Suppressor macrophage treated with lipopolysaccharide for 4 hours (primary cell): ENCODE measurements at regions not wholly inside any gene's neighbourhood (a gene's known extent, or its start where the extent isn't known, plus 50 kb on each side); places are given as distances from the start of the nearest gene placed in this dataset.
A peak's percentile ranks its signal among the peaks of the same experiment; 100 is the strongest.

Source experiments
- DNase-seq: peaks from one replicate; pipeline ENCODE4 v3.0.0-alpha.2; 2020

DNA sequence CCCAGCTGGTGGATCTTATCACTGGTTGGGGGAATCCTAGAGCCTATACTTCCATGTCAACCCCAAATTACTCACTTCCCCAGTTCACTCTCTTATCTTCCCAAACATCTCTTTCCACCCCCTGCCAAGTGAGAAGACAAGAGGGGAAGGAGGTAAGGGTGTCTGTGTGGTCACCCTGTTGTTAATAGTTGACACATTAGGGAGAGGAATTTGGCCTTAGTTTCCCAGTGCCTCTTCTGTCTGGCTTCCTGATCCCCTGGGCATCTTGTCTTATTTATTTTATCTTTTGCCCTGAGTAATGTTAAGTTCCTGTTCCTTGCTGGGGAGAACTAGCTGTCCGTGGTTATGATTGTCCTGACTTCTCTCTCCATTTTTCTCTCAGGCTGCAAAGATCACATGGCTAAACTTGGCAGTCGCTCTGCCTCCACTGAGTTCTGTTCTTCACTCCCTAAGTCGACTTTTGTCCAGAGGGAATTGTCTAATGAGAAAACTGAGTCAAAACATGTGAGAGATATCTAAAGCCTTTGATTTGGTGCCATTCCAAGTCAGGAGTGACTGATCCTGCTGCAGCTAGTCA, 157.1 kb upstream of the SYT6 start:
- DNase-seq, result no peak

DNA sequence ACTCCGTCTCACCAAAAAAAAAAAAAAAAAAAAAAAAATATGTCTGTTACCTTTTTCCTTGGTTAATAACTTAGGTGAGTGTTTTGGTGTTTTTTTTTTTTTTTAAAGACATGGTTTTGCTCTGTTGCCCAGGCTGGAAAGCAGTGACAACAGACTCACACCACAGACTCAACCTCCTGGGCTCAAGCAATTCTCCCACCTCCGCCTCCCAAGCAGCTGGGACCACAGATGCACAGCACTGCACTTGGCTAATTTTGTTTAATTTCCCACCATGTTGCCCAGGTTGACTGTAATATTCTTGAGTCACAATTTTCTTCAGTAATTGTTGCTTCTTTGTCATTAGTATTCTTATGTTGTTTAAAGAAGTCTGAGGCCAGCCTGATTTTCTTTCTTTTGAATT, 149.2 kb upstream of the SYT6 start:
- no peak for DNase-seq

DNA sequence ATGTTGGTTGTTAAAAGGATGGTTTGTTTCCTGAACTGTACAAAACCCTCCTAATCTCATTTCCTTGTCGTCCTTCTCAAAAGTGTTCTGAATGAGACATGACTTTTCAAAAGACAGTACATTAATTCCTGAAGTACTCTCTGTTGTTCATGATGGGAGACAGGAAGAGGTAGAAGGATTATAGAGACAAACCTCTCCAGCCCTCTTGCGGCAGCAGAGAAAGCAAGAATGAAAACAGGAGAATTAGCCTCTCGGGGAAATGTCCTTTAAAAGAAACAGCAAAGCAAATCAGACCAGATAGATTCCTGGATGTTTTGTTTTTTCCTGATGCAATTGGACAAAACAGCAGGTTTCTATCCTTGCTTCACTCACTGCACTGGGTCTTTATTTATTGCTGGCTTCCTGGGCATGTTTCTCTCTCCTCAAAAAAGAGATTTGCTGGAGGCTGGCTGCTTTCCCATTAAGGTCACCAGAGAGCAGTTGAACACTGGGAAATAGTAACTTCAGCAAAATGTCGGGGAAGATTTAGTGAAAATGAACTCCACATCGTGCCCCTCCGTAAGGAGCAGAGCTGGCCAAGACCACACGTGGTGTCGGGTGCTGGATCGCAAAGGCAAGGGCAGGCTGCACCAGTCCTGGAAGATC, 145.8 kb upstream of the SYT6 start:
- DNase-seq, result no peak

DNA sequence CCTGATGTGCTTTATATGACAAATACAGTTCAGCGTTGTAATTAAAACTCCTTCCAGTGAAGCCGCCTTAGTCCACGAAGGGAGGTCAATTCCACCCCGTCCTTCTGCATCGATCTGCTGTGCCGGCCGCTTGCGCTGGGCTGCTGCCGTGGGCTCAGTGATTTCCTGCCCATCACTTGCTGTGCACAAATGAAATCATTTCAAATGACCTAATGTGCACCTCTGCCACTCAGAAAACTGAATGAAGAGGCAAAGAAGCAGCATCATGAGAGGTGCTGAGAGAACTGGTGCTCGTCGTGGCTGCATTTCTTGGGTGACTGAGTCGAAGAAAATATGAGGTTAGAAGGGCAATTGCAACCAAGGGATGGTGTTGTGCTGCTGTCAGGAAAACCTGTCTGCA, 144.3 kb upstream of the SYT6 start:
- DNase-seq, result no peak

DNA sequence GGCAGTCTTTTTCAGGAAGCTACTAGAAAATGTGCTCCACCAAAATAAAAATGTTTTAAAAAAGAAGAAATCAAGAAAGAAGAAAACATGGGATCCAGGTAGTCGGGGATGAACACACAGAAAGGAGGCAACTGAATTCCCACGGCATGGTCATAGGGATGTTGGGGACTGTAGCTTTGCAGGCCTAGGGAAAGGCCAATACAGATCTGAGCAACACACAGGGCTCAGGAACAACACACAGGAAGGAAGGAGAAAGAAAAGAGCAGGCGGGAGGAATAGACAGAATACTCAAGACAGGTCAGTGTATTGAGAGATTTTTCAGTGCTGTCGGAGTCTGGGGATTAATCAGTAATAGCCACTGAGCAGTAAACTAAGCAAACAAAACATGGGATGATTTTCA, 142.7 kb upstream of the SYT6 start:
- DNase-seq, result no peak

DNA sequence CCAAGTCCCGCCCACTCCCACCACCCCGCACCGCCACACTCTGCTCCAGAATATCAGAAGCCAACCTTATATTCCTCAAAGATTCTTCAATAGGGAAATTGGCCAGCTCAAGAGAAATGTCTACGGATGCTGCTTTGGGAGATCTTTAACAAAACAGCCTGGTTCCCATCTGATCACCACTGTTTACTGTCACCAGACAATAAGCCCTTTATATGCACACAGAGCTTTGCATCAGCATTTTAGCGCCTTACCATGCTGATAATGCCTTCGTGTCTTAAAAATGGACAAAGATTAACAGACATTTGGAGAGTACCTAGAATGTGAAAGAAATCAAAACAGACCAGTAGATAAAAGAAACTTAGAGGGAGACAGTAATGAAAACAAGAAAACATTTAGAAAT, 141.7 kb upstream of the SYT6 start:
- no peak for DNase-seq

DNA sequence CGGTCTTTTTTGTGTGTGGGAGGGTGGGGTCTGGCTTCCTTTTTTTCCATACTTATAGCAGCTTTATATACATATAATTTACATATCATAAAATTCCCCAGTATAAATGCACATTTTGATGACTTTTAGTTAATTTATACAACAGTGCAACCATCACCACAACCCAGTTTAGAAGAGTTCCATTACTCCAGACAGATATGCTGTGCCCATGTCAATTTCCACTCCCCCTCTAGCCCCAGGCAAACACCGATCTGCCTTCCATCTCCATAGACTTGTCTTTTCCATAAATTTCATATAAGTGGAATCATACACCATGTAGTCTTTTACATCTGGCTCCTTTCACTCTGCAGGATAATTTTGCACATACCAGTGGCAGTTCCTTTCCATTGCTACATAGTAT, 139.2 kb upstream of the SYT6 start:
- DNase-seq, result no peak

DNA sequence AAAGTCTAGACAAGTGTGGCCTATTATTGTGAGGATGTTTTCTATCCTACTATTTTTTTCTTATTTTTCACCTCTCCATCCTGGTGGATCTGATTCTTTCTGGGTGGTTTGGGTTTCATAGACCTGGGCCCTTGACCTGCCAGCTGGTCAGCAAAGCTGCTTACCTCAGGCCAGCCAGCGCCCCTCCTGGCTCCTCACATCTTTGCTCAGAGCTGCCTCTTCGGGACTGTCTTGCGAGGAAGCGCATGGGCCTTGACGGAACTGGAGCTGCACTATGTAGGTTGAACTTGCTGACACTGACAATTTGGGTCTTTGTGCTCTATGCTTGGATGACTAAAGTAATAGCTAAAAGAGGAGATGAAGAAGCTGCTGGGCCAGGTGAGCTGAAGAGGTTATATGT, 138.5 kb upstream of the SYT6 start:
- DNase-seq, result no peak

DNA sequence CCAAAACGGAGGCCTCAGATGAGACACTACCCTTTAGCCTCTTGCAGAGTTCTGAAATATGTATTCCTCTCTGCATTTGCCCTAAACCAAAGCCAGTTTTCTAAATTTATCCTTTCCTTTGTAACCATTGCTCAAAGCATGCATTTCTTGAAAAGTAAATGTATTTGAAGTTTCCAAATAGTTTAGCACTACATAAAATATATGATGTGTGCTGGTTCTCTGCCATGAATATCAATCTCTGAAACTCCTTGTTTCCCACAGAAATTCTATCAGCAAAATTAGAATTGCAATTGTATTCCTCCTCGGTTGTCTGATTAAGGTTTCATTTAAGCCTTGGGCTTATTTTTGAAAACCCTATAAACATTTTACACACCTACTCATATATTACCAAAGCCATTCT, 137.1 kb upstream of the SYT6 start:
- DNase-seq, result no peak

DNA sequence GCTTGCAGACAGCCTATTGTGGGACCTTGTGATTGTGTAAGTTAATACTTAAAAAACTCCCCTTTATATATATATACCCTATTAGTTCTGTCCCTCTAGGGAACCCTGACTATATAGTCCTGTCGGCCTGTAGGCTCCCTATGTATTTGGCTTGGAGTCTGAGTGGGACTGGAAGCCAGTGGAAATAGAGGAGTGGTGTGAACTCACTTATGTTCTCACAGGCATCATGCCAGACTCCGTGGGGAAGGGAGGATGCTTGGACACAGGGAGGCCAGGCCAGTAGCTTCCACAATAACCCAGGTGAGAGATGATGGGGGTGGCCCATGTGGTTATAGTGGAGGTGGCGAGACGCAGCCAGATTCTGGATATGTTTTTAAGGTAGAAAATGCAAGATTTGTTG, 136.7 kb upstream of the SYT6 start:
- no peak for DNase-seq

DNA sequence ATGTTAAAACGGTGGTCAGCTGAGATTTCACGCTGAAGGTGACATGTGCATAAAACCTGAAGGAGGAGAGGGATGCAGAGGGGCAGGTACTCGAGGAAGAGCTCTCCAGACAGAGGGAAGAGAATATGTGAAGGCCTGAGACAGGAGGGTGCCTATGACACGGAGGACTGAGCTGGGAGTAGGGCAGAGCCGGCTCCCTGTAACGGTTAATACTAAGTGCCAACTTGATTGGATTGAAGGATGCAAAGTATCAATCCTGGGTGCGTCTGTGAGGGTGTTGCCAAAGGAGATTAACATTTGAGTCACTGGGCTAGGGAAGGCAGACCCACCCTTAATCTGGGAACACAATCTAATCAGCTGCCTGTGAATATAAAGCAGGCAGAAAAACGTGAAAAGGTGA, 136.2 kb upstream of the SYT6 start:
- DNase-seq, result no peak

DNA sequence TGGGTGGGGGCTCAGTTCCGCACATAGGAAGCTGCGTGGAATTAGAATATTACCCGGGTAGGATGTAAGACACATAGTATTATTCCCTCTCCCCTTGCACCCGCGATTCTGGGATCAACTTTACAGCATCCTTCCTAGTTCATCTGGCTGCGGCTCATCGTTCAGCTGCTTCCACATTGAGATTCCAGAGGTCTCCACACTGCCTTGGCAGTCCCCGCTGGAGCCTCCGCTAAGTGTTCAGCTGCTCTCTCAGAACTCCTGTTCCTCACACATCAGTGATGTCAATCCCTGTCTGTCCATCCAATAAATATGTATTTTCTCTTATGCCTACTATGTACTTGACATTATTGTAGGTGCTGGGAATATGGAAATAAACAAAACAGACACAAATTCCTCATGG, 135.6 kb upstream of the SYT6 start:
- DNase-seq, result no peak

DNA sequence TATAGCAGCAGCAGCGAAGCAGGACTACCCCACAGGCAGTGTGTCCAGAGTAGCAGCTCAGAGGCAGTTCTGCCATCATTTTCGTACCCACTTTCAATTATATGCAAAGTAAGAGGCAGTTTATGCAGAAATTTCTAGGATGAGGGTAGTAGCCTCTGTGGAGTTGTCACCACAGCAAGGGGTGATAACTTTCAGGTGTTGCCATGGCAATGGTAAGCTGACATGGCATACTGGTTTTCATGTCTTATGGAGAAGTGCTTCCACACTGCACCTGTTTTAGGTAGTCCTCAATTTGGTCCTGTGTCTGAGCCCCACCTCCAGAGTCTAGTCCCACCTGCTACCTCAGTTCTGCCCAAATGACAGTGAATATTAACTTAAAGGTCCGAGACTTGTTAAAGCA, 133.3 kb upstream of the SYT6 start:
- DNase-seq, result no peak

DNA sequence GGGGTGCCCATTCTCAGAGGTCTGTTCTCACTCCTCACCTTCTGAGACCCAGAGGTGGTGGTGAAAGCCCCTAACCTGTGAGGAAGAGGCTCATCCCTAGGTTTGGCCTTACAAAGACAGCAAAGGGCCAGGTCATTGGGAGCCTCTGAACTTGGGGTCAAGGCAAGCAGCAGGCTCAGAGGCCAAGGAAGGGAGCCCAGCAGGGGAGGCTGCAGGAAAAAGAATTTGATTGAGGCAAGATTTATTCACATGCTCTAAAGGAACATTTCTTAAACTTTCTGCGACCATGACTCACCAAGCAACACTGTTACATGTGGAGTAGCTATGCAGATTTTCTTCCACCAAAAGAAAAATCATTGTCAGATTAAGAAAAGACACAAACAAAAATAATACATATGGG, 132.5 kb upstream of the SYT6 start:
- DNase-seq, result no peak

DNA sequence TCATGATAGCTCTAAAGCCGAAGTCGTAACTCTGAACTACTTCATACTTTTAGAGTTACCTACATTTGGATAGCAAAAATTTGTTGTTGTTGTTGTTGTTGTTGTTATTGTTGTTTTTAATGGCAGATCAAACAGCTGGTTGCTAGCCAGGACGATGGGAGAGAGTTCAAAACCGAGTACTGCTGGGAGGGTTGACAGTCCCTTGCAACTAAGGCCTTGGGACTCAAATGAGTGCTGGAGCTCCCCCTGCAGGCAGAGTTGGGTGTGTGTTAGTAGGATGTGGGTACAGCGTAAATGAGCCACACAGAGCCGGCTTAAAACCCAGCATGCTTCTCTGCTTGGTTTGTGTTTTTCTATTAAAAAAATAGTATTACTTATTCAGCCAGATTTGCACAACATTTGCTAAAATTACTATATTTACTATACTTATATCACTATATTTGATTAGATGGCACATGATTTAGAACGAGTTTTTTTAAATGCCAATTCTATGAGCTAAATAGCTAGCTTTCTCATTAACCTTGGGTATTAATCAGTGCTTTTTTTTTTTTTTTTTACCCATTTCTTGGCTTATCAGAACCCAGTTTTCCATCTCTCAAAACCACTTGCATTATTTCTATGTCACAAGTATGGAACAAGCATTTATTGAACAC, 129.2 kb upstream of the SYT6 start:
- peak; percentile 93 for DNase-seq

DNA sequence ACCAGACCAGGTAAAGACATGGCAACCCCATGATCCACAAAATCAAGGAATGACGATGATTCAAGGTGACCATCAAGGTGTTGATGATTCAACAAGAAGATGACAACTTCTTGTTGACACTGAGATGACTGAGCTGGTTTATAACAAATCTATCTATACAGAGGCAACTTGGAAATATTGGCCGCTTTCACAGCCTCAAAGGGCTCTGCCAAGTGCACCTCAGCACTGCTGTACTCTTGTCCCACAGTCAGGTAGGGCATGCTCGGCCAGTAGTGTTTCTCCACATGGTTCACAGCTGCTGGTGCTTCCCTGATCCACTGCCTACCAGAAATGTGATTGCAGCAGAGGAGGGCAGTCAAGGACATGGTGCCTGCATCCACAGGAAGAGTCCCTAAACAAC, 125.2 kb upstream of the SYT6 start:
- no peak for DNase-seq

DNA sequence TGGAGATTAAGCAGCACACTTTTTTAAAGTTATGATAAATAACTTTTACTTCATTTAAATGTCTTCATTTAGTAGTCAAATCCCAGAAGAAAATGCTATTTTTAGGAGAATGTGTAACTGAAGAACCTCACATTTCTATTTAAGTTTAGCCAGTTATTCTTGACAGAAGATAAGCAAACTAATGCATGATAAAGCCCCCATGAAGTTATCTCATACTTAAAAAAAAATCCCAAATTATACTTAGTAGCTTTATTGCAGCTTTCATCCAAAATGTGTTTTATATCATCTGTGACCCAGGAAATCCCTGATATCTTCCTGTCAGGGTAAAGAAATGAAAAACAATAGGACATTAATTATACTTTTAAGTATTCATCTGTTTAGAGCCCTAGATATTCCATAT, 124.8 kb upstream of the SYT6 start:
- DNase-seq, result no peak

DNA sequence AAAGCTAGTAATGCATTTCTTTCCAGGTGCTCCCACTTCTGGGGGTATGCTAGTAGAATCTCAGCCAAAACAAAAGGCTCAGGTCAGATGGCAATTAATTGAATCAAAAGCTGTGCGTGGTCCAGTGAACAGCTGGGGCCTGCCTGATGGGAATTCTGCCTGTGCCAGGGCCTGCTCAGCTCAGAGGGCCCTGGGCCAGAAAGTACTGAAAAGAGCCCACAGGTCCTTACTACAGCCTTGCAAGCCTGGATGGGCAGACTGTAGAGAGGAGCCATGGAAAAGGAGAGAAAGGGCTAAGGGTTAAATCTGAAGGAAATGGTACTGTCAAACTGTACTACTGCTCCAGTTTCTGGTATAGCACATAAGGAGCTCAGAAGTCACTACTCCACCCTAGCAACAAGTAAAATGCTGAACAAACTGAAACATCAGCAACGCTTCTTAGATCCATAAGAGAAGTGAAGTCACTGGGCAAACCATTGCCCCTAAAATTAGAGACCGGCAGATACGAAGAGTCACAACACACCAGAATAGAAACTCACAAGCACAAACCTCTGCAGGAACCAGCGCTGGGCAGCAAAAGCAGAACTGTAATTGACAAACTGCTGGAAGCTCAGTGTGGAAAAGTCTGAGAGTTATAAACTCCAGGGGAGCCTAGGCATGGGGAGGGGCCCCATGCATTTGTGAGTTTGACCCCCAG, 121.1 kb upstream of the SYT6 start:
- DNase-seq, result peak; percentile 41

DNA sequence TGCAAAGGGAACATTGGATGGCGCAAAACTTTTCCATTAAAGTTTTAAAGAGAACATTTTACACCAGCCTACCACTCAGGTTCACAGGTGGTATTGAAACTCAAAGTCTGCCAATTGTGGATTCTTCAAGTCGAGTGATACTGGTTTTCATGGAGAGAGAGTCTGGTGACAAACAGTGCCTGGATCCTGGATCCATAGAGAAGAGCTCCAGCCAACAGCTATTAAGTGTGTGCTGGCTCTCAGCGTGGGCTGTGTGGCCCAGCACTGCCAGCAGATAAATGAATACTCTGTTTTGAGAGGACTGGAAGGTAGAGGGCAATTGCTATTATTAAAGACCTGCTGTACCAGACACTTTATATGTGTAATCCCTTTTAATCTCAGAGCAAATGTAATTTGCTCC, 118.9 kb upstream of the SYT6 start:
- DNase-seq, result no peak

DNA sequence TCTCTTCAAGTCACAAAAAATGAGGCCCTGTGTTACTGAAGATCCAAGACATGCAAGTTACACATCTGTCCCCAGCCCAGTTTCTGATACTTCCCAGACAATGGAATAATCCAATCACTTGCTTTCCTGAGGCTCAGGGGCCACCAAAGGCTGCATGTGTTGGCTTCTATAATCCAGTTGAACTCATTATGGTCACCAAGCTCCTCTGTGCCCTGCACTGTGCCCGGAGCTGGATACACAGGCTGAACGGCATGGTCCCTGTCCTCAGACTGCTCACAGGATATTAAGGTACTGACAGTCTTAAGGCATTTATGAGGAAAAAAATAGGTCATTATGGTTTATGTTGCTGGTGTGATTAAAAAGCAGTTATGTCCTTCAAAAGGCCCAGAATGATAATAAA, 117.0 kb upstream of the SYT6 start:
- DNase-seq, result no peak

DNA sequence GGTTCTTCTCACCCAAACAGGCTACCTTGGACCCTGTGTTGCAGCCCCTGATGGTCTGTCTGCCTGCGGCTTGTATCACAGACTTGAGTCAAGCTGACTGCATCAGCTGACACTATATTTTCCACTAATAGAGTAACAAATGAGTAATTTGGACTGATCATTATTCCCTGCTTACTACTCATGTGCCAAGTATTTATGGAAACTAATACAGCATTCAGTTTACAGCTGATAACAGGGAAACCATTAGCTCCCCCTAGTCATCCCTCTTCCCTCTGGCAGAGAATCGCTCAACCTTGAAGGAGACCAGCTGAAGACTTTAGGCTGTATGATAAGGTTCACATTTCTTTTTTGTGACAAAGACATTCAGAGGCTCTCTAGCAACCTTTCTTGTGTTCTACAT, 116.6 kb upstream of the SYT6 start:
- DNase-seq, result no peak

DNA sequence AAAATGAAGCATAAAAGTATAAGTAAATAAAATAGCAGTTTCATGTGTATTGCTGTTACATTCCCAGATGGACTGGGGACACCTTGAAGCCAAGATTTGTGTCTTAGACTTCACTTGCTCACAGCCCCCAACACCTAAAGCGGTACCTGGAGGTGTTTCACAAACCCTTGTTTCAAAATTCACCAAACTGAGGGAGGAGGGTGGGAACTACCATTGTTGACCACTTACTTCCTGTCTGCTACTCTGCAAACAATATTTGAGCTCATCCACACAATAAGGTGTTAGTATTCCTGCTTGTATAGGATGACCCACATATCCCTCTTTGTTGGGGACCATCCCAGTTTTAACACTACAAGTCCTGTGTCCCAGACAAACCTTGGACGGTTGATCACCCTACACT, 115.9 kb upstream of the SYT6 start:
- no peak for DNase-seq

DNA sequence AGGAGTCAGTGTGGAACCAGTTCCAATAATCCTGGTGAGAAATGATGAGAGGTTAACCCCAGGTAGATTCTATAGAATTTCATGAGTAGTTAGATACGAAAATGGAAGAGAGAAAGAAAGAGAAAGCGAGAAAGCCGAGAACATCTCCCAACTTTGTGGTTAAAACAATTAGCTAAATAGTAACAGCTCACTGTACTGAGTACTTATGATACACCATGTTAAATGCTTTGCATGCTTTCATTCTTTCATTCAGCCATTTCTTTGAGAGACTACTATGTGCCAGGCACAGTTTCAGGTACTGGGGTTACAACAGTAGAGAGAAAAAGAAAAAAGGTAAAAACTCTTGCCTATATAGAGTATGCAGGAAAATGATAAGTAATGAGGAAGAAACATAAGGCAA, 109.7 kb upstream of the SYT6 start:
- no peak for DNase-seq

DNA sequence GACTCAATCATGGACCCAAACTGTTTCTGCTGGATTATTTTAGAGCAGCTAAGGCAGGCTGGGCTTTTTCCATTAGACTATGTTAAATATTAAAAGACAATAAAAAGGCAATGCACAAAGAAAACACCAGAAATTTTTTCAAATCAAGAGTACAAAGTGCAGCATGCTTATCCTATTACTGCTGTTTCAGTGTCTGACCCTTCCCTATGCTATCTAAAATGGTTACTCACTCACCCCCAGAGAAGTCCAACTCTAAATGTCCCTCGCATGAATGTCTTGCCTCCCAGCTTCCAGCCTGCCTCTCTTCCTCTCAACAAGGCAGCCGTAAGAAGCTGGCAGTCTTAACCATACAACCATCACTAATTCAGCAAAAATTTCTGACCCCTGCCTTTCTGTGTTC, 108.7 kb upstream of the SYT6 start:
- DNase-seq, result no peak
